GM18499 (cell line): ENCODE measurements at regions not wholly inside any gene's neighbourhood (a gene's known extent, or its start where the extent isn't known, plus 50 kb on each side); places are given as distances from the start of the nearest gene placed in this dataset.

Experiments
- ATAC-seq: cut with Tn5 transposase; IDR thresholded peaks from one replicate; pipeline ENCODE4 v1.9.1; 2021; ENCODE audit warnings: moderate number of reproducible peaks; ENCODE audit not compliant: insufficient read depth, unreplicated experiment

DNA sequence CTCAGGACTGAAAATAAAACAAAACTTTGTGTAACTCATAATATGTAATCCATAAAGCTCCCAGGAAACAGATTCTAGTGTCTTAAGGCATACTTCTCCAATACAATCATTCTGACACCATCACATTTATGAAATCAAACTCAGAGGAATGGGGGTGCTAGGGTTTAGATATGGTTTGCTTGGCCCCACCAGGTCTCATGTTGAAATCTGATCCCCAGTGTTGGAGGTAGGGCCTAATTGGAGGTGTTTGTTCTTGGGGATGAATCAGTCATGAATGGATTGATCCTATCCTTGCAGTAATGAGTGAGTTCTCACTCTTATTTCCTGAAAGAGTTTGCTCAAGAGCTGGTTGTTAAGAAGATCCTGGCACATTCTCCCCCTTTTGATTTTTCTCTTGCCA lies 380.9 kb downstream of the ETS1 start:
- ATAC-seq, result no peak

DNA sequence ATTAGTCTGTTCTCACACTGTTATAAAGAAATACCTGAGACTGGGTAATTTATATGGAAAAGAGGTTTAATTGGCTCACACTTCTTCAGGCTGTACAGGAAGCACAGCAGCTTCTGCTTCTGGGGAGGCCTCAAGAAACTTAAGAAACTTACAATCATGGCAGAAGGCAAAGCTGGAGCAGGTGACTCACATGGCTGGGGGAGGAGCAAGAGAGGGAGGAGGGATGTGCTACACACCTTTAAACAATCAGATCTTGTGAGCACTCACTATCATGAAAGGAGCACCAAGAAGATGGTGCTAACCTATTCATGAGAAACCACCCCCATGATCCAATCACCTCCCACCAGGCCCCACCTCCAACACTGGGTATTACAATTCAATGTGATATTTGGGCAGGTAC lies 381.6 kb downstream of the ETS1 start:
- ATAC-seq, result no peak

- no peak for ATAC-seq
Measured at GRCh38 chr11:128204898-128205297, 382.5 kb downstream of the ETS1 start.

GRCh38 chr11:128201801-128202200 lies 385.6 kb downstream of the ETS1 start:
- ATAC-seq, result no peak

GRCh38 chr11:128201009-128201408 lies 386.3 kb downstream of the ETS1 start:
- no peak for ATAC-seq

DNA sequence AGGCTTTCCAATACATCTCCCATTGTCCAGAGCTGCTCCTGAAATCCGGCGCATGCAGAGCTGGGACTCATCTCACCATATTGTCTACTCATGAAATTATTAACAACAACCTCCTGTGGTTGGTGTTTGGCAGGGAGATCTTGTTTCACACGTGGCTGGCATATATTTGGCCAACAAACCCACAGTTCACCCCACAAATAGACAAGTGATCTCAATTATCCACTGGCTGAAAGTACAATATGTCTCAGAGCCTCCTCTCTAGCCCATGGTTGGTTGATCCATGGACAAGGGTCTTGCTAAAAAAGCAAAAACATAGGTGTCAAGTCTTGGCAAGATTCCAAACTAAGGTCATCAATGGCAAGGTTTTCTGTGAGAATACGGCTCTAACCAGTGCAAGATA lies 386.9 kb downstream of the ETS1 start:
- ATAC-seq, result no peak

GRCh38 chr11:128198216-128198772 lies 389.1 kb downstream of the ETS1 start:
- no peak for ATAC-seq

DNA sequence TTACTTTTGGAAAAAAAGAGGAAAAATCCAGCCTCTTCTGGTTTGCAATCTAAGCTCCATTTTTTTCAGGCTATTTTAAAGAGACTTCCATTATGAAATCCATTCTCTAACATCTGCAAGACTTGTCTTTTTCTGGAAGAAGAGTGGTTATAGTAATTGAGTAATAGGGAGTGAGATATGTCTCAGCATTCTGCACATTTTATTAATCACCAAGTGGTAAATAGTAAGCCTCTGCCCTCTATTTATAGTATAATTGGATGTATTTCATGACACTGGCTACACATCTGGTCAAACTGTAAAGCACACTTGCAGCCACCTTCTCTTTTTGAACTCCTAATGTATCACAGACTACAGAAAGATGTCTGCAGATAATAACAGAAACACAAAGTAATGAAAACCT lies 391.1 kb downstream of the ETS1 start:
- ATAC-seq, result no peak

GRCh38 chr11:128195756-128196155 lies 391.6 kb downstream of the ETS1 start:
- no peak for ATAC-seq

DNA sequence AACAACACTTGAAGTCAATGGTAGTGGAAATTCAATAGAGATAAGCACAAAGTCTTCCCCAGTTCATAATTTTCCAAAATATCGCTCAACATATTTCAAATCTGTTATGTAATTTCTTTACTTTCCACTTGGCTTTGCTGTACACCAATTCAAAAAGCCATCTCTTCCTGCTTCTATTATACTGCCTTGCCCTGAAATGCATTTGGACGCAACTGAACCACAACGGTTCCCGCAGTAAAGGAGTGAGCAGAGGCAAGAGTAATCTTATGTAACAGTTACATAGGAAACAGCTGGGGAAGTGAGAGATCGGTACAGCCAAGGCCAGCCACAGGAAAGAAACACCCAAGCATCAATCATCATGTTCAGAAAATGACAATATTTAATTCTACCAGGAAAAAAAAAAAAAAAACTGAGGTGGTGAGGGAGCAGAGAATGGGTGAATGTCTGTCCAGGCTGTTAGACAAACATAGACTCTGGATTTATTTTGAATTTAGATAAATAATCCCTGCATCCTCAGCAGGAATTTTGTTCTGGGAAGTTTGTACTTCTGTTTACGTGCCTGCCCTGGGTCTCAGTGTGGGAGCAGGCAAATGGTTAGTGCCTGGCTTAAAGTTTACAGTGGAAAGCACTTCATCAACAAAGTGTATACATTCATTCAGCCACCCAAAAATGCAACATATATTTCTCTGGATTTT lies 392.2 kb downstream of the ETS1 start:
- ATAC-seq, result no peak

GRCh38 chr11:128194216-128194615 lies 393.1 kb downstream of the ETS1 start:
- ATAC-seq, result no peak

- no peak for ATAC-seq
Measured at GRCh38 chr11:128193615-128194014, 393.7 kb downstream of the ETS1 start.

DNA sequence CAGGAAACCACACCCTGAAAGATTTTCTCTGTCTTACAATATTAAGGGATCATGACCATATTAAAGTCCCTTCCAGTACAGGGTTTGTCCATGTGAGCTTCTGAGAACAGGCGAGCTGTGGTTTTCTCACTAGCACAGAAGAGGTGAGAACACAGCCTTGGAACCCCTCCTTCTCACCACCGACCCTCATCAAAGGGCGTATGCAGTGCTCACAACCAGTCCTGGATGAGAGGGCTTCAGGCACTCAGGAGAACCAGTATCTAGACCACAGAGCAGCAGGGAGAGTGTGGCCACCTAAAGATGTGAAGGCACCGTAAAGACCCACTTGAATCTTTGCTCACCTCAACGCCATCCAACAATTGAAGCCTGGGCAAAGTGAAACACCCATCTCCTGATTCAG lies 397.0 kb downstream of the ETS1 start:
- ATAC-seq, result no peak

- no peak for ATAC-seq
Measured at GRCh38 chr11:128189823-128190222, 397.5 kb downstream of the ETS1 start.

DNA sequence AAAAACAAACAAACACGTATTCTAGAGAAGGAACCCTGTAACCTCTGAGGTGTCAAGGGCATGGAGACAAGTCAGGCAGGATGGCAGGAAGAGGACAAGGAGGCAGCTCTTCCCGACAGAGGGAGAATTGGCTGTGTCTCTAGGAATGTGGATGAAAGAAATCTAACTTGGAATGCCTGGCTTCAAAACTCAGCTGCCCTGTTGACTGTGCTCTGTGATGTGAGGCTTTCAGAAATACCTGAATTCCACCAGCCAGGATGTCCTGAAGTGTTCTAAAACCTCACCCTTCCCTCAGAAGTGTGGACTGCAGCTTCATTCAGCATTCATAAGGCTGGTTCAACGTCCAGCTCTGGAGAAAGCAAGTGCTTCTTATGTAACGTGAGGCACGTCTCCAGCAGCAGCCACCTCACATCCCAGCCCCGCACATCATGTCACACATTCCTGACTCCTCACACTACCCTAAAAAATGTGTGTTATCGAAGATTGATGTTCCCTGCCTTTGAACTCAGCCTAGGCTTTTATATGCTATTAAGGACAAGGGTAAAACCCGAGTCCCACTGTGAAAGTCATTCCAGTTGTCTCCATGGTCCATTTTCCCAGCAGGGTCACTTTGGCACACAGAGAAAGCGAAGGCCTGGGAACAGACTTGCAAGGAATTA lies 398.9 kb downstream of the ETS1 start:
- ATAC-seq, result no peak

DNA sequence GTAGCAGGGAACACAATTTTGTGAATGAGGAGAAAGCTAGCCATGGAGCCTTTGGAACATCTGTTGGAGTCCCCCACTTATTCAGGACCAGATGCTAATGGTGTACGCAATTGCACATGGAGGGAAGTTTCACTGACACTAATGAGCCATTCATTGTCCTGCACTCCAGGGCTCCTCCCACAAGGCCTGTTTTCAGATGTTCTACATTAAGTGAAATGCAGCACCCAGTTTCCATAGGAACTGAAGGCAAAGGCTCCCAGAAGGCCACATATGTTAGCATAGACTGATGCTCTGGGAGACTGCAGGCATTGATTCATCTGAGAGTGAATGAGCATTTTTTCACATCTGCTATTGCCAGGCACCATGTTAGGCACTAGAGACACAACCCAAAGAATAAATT lies 399.5 kb downstream of the ETS1 start:
- ATAC-seq, result no peak

GRCh38 chr11:128187377-128187776 lies 400.0 kb downstream of the ETS1 start:
- no peak for ATAC-seq

- no peak for ATAC-seq
Measured at GRCh38 chr11:128184981-128185380, 402.4 kb downstream of the ETS1 start.

DNA sequence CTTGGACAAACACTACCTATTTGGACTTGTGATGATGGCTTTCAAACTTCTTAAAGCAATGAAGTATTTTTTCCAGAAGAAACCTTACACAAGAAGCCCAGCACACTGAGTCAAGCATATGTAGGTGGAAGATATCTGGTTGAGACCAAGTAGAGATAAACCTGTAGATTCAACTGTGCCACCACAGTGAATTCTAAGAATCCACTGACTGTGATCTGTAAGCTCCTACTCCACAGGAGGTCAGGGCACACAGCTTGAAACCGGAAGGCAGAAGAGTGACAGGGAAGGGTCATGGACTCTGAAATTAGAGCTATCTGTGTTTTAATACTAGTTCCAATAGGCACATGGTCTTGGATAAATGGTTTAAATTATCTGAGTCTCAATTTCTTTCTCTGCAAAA lies 404.5 kb downstream of the ETS1 start:
- no peak for ATAC-seq

- ATAC-seq, result no peak
Measured at GRCh38 chr11:128181984-128182383, 405.4 kb downstream of the ETS1 start.

DNA sequence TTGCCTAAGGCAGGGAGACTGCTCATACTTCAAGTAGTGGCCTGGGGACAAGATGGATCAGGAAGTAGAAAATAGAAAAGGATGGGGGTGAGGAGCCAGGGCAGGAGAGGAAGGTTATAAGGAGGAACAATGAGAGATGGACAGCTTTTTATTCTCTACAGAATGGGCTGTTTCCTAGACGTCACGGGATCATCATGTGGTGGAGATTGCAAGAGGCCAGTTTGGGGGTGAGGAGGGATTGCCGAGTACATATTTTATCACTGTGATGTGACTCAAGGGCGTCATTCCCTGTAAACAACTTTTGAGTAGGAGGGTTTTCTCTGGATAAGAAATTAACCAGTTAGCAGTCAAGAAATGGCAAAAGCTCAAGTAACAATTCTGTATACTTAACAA lies 406.3 kb downstream of the ETS1 start:
- ATAC-seq, result no peak
